Stimulated activated CD4-positive, alpha-beta T cell treated with anti-CD3 and anti-CD28 coated beads, TNF-alpha, amount 100 ng/mL, for 48 hours (primary cell): ENCODE measurements at regions not wholly inside any gene's neighbourhood (a gene's known extent, or its start where the extent isn't known, plus 50 kb on each side); places are given as distances from the start of the nearest gene placed in this dataset.

ENCODE experiments used
- DNase-seq, 3 donors: peaks; one replicate each; pipeline ENCODE4 v3.0.0-alpha.2; 2020; ENCODE audit warnings: low read depth in 3 of 3

DNA sequence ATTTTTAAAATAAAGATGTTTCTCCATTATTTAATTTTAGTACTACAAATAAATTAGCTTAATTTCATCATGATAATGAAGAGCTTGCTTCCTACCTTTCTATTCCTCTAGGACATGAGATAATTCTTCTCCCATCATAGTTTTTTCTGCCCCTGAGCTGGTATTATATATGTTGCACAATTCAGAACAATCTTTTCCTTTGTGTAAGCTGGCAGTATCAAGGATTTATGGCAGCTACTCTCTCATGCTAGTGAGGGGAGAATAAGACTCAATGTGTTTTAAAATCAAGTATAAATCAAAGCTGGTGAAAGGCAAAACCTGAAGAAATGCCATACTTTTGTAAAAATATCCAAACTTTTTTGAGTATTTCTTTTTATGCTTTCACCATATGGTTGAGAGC is 1405.3 kb downstream of the SI start:
- no peak for DNase-seq

DNA sequence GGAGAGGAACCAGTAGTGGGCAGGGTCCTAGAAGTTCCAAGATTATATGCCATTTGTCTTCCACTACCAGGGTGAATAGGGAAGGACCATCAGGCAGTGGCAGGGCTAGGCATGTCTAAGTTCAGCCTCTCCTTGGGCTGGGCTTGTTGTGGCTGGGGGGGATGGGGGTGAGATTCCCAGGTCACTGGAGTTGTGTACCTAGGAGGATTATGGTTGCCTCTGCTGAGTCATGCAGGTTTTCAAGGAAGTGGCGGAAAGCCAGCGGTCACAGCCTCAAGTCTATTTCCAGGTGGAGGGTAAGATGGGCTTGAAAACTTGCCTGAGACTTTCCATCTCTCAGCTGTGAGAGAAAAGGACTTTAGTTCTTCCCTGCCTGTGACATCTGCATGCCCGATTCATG is 1407.1 kb downstream of the SI start:
- DNase-seq: no peak

DNA sequence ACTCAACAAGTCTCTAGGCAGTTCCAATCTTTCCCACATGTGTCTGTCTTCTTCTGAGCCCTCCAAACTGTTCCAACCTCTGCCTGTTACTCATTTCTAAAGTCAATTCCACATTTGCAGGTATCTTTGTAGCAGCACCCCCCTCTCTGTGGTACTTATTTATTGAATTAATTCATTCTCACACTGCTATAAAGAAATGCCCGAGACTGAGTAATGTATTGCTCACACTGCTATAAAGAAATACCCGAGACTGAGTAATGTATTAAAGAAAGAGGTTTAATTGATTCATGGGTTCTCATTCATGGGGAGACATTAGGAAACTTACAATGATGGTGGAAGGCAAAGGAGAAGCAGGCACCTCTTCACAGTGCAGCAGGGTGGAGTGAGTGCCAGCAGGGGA is 1413.8 kb downstream of the SI start:
- DNase-seq: no peak

DNA sequence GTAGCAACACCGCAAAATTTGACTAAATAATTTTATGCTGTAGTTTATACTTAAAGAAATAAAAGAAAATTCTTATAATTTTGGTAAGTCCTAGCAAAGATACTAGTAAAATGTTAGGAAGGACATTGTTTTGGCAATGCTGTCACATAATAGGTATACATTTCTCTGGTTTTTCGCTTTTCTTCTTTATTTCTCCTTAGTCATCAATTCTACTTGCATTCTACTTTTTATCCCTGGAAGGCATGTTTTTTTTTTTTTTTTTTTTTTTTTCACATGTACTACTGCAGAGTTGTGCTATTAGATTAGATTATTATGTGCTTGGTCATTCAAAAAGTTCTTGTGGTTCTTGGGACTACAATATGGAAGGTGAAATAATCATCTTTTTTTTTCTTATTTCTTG is 1421.2 kb downstream of the SI start:
- DNase-seq: no peak

DNA sequence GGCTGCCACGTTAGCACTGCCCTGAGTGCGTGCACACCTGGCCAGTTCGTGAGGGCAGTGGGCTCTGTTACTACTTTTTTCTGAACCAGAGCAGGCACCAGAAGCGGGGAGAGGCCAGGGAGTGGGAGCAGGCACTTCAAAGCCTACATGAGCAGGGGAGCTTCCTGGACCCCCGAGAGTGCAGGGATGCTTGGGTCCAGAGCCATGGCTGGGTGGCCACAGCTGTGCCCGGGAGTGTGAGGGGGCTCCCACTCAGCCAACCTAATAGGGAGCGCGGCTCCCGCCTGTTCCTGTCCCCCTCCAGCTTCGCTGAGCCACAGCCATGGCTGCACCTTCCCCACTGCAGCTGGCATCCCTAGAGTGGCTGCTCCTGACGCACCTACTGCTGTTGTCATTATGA is 1423.3 kb downstream of the SI start:
- DNase-seq: no peak

DNA sequence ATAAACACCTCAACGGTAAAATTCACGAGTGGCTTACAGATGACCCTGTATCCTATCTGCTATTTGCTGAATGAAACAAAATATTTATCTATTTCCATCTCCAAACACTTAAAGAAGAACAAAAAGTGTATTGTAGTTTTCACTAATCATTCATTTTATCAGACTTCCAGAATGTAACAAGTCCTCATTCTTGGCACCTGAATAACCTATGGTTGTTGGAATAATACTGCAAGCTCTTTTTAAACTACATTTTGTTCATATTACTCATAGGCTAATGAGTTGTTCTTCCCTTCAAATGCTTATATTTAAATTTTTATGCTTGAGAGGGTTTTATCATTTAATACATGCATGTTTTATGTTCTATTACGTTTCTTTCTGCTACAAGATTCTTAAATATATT is 1434.1 kb downstream of the SI start:
- DNase-seq: no peak

DNA sequence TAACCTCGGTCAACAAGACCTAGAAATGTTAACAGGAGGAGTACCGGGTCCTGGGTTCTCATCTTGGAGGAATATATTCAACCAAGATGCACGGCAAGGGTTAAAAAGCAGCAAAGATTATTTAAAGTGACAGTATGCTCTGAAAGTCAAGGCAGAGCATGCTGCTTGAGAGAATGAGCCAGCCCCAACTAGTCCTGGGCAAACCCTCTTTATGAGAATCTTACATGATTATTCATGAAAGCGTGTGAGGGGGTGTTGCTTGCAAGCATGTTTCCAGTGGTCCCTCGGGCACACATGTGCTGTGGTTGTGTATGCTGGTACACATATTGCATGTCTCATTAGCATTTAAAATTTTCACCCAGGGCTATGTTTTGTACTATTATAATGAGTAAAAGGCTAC is 1445.6 kb downstream of the SI start:
- no peak for DNase-seq

DNA sequence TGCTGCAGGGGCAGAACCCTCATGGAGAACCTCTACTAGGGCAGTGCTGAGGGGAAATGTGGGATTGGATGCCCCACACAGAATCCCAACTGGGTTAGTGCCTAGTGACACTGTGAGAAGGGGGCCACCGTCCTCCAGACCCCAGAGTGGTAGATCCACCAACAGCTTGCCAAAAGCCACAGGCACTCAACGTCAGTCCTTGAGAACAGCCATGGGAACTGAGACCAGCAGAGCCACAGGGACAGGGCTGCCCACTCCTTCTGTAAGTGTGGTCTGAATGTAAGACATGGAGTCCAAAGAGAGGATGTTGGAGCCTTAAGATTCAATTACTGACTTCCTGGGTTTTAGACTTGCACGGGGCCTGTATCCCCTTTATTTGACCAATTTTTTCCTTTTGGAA is 1451.5 kb downstream of the SI start:
- DNase-seq: no peak

DNA sequence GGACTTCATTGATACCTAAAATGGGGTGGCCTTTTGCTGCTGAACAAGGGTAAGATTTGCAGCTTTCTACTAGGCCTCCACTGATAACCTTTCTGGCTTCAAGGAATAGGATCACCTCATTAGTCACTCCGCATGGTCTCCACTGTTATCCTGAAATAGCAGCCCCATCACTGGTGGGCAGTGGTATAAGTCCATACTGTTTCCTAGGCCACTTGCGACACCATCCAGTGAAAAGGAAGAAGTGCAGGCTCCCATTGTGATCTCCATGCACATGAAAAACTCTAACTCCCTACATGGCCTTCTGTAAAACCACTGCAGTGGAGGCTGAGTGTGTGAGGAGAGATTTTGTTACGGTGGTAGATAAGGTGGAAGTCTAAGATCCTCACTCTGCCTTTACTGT is 1455.9 kb downstream of the SI start:
- no peak for DNase-seq

DNA sequence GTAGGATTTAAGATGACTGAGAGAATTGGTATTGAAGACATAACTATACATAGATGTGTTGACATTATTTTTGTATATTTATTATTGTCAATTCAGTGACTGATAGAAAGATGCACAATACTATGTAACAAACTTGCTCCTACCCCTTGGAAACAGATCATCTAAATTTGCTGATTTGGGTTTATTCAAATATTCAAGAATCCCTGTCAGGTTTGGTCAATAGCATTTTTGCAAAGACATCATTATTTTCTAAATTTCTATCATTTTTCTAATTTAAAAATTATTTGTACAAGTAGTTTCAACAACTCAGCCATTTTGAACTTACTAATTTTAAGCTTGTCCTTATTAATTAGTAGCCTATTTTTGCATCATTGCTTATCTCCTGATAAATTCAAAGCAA is 1463.4 kb downstream of the SI start:
- DNase-seq: no peak

DNA sequence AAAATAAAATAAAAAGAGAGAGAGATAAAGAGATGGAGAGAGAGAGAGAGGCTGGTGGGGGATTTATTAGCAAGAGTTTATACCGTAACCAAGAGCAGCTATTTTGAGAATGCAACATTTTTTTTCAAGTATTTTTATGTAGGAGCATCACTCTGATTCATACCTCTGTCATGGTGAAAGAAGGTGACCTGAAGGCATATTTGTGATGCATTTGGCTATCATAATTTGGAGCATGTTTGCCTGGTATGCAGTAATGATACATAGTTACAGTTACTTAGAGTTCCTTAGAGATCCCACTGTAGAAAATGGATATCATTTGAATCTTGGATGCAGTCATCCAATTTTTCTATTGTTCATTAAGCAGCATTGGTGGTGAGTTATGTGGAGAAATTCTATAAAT is 1472.4 kb downstream of the SI start:
- no peak for DNase-seq

DNA sequence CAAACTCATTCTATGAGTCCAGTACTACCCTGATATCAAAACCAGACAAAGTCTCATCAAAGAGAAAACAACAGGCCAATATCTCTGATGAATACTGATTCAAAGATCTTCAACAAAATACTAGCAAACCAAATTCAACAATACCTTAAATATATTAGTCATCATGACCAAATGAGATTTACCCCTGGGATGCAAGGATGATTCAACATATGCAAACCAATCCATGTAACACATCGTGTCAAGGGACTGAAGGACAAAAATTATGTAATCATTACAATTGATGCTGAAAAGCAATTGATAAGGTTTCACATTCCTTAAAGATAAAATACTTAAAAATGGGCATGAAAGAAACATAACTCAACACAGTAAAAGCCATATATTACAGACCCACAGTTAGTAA is 1476.9 kb downstream of the SI start:
- DNase-seq: no peak

DNA sequence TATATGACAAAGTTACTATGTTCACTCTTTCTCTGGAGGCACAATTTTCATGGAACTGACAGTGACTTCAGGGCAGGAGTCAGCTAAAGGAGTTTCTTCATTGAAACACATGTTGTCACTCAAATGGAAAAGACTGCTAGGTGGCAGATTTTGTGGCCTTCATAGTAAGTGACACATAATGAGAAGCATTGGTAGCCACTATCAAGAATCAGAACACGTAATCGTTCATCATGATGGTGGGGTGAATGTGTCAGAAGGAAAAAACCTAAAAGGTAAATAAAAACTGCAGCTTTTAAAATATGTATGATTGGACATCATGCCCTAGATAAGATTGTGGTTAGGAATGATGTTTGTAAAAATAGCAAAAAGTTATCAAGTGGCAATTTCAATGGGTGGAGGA is 1491.0 kb downstream of the SI start:
- DNase-seq: no peak

DNA sequence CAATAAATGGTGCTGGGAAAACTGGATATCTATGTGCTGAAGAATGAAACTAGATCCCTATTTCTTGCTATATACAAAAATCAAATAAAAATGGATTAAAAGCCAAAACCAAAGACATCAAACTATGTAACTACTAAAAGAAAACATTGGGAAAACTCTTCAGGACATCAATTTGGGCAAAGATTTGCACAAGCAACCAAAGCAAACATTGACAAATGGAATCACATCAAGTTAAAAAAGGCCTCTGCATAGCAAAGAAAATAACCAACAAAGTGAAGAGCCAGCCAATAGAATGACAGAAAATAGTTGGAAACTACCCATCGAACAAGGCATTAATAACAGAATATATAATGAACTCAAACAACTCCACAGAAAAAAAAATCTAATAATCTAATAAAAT is 1495.3 kb downstream of the SI start:
- no peak for DNase-seq

DNA sequence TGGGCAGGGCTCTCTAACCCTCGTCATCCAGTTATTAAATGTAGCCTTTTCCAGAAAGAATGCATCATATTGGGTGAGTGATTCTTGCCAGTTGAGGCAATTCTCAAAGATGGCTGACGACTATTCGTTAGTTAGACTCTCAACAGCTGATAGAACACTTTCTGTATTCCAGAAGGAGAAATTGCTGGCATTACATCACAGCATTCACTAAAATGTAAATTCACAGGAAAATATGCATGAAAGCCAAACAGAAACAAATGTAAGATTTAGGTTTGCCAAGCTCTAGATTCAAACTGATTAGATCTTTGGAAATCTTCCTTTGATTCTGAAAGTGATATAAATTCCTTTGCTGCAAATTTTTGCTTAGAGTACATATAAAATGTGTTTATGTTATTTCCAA is 1501.0 kb downstream of the SI start:
- no peak for DNase-seq

DNA sequence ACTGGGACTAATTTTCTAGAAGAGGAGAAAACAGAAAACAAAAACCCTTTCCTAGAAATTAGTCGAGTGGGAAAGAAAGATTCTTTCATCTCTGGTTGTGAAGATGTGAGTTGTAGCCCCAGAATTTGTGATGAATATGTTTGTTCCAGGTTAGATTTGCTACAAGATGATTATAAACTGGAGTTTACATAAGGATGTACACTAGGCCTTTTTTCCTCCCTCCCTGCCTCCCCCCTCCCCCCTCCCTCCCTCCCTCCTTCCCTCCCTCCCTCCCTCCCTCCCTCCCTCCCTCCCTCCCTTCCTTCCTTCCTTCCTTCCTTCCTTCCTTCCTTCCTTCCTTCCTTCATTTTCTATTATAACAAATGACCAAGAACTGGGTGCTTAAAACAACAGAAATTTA is 1502.0 kb downstream of the SI start:
- no peak for DNase-seq

DNA sequence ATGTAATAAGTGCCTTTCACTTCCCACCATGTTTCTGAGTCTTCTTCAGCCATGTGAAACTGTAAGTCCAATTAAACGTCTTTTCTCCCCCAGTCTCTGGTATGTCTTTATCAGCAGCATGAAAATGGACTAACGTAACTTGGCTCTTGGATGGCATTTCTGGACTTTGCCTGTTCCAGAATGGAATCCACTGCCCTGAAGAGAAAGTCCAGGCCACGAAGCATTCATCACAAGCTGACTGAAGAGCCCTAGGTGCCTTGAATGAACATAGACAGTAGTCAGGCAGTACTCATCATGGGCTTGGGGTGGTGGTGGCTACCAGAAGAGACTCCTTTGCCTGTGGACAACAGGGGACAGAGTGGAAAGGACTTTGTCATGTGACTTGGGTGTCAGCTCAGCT is 1505.0 kb downstream of the SI start:
- DNase-seq: no peak

DNA sequence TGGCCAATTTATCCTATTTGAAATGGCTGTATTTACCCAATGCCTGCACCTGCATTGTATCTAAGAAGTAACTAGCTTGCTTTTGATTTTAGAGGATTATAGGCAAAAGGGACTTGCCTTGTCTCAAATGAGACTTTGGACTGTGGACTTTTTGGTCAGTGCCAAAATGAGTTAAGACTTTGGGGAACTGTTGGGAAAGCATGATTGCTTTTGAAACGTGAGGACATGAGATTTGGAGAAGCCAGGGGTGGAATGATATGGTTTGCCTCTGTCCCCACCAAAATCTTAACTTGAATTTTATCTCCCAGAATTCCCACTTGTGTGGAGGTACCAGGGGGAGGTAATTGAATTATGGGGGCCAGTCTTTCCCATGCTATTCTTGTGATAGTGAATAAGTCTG is 1505.4 kb downstream of the SI start:
- no peak for DNase-seq

DNA sequence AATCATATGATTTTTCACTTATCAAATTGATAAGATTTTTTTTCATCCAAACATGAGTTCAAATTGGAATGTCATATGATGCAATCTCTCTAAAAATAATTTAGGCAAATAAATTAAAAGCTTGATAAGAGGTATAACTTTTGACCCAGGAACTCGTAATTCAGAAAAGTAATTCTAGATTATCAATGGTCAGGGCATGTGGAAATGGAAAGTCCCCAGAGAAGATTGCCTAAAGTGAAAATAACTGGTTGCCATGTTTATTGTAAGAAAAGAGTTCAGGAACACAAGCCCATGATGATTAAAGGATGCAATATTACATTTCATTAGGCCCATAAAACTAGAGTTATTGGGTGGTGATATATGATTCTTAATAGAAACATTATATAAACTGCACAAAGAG is 1514.8 kb downstream of the SI start:
- no peak for DNase-seq

DNA sequence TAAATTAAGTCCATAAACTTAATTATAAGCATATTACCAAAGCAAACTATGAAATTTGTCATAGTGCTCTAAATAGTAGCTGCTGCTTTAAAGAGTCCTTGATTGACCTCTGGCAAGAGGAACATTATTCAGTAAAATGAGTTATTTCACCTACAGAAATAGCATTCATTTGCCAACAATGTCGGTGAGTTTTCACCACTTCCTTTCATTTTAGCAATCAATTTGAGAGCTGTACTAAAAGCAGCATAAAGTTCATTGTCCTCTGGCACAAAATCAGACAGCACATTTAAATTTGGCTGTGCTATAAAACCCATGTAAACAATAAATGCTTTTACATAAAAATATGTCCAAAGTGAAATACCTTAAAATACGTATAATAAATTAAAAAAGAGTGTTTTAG is 1515.7 kb downstream of the SI start:
- no peak for DNase-seq

DNA sequence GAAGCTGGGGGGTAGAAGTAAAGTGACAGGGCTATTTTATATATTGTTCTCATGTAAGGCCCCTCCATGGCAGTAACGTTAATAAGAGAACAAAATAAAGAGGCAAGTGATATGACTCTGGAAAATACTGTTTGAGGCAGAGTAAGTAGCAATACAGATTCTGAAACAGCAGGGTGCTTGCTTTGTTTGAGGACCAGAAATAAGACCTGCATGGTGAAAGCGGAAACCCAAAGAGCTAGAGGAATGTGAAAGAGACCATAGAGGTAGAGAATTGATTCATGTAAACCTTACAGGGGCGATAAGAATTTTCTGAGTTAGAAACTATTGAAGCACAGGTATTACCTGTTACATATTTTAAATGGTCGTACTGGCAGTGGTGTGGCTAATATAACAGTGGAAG is 1517.1 kb downstream of the SI start:
- DNase-seq: no peak

DNA sequence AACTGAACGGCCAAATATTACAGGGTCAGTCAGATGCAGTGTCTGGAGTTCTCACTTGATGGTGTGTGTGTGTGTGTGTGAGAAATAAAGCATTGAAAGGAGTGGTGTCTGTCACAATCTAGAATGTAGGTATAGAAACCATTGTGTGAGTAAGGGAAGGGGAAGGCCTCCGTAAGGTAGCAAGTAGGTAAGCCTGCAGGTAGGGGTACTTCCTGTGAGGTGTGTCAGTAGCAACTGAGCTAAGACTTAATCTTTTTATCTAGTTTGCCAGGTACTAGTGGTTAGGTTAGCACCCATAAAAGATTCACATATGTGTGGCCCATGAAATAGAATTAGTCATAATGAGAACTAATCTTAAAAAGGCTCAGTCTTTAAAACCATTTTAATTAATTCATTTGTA is 1517.8 kb downstream of the SI start:
- DNase-seq: no peak

DNA sequence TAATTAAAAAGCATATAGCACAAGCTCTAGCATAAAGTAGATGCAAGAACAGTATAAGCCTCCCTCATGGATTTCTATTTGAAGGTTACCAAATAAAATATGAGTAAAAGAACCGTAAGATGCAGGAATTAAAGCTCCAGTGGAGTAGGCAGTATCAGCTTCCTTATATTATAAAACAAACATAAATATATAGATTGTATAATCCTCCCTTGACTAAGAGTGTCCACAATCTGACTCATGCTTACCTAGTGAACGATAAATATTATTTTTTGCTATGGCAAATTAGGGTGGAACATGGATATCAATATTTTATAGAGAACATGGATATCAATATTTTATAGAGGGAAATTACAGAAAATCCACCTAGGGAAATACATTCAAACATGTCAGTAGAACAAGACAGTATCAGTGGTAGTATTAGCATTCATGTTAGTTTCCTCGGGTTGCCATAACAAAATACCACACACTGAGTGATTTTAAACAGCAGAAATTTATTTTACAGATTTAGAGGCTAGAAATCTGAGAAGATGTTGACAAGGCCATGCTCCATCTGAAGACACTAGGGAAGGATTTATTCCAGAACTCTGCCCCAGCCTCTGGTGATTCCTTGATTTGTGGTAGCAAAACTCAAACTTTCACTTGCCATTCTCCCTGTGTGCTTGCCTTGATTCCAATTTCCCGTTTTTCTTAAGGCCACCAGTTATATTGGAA is 1521.3 kb downstream of the SI start:
- no peak for DNase-seq

DNA sequence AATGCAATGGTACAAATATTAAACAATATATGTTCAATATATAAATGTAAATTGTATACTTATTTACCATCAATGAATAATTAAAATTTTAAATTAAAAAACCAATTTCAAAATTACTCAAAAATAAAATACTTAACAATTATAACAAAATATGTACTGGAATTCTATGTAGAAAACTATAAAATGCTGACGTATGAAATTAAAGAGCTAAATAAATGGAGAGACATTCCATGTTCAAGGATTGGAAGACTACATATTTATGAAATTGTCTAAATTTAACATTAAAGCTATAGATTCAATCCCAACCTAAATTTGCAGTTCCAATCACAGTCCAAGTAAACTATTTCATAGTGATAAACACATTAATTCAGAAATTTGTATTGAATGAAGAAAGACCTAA is 1522.4 kb downstream of the SI start:
- no peak for DNase-seq

DNA sequence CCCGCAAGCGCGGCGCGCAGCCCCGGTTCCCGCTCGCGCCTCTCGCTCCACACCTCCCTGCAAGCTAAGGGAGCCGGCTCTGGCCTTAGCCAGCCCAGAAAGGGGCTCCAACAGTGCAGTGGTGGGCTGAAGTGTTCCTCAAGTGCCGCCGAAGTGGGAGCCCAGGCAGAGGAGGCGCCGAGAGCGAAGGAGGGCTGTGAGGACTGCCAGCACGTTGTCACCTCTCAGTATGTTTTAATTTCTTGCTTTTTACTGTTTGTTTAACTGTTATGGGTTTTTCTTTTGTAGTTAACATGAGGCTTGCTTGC is 1525.7 kb downstream of the SI start:
- DNase-seq: no peak
